ENCODE measurements at regions not wholly inside any gene's neighbourhood (a gene's known extent, or its start where the extent isn't known, plus 50 kb on each side); places are given as distances from the start of the nearest gene placed in this dataset.
A peak's percentile ranks its signal among the peaks of the same experiment; 100 is the strongest.
"Not testable (repeated sequence)": the region's sequence is repeated elsewhere in the genome, so short reads cannot be mapped to it uniquely, and the experiment has no call there.

DNA sequence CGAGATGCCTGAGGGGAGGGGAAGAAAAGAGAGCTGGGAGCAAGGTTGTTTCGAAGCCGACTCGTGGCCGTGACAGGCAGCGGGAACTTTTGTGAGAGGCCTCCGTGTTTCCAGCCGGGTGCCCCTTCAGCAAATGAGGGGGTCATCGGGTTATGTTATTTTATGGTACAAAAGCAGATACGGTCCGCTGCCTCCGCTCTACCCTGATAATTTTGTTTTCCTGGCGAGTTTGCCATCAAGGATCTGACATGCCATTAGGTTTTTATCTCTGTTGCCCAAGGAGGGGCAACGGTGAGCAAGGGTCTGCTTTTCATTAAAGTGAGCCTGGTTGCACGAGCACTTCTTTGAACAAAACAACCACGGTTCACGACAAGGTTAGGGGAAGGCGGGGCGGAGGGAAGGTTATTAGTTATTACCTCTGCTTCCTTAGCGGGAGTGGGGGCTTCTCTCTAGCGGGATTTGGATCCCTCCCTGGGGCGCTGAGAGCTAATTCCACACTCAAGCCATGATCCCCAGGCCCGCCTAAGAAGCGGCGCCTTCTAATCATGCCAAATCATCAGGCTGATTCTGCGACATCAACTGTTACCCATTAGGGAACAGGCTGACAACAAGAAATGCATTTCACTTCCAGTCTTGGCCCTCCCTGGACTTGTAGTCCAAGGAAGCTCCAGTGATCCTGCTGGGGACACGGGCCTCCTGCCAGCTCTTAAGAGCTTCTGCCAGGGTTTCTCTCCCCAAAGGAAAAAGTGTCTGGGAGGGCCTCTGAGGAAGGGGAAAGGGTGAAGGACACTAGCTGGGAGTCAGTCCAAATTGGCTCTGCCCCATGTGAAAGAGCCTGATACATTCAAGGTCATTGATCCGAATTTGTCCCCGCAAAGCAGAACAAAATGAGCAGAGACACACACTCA lies 617.7 kb downstream of the MID1IP1 start:
- no peak for DNase-seq

DNA sequence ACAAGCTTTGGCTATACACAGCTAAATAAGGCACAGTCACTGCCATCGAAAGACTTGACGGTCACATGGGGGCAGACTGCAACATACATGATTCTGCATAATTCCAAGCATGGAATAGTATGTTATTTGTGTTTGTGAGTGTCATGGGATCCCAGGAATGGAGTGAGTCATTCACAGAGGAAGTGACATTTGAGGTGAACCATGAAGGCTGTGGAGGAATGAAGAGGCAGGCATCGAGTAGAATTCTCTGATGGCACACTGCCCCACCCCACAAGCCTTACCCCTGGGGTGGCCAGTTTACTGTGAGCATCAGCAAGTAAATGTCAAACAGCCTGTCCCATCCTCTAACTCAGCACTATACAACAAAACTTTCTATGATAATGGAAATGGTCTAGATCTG lies 619.7 kb downstream of the MID1IP1 start:
- no peak for DNase-seq

DNA sequence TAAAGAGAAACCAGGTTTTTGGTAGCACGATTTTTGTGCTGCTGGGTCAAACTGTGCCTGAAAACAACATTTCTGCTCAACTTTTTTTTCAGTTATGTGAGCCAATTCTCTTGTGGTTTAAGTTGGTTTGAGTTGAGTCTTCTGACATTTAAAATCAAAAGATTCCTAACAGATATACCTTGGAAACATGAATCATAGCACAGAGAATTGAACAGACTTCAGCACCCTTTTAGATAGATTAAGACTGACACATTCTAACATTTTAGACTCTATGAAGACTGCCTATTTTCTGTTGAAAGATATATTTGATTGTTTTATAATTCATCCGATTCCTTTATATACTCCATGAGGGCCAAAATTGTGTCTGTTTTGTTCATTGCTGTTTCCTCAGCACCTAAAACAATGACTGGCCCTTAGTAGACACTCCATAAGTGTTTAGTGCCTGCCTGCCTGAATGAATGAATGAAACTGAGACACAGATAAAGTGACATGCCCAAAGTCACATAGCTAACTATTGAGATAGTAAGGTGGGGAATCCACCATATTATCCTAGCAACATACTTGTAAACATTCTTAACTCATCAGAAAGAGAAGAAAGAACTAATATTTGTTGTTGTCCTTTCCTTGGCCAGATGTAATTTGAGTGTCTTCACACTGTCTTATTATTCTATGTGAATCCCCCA lies 624.0 kb downstream of the MID1IP1 start:
- DNase-seq = no peak

DNA sequence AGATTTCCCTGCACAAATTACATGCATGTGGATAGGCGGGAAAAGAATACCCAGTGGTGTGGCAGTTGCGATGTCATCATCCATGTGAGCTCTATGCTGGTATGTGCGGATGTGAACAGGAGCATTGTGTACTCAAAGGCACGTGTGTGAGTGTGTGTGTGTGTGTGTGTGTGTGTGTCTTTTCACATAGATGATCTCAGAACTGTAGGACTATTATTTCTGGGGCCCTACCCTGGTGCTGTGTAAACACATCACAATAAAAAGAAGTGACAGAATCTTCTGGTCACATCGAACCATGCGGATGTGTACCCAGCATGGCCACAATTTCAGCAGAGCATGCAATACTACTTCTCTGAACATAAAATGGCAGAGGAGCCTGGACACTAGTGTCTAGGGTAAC lies 624.8 kb downstream of the MID1IP1 start:
- DNase-seq = no peak

DNA sequence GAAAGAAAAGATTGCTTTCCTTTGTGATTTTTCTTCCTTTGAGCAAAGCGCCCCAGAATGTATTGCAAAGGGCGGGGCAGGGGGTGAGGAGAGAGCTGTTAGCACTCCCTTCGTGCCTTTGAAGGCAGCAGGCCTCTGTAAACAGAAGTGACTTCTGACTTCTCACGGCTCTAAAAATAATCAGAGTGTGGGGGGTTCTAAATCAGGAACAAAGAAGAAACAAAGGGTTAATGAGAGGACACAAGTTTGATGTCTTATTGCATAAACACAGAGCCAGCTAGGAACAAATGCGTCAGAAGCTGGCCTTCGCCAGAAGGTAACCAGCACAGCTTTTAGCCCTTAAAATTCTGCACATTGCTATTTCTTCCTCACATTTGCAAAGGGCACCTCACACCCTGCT lies 626.2 kb downstream of the MID1IP1 start:
- DNase-seq = no peak

DNA sequence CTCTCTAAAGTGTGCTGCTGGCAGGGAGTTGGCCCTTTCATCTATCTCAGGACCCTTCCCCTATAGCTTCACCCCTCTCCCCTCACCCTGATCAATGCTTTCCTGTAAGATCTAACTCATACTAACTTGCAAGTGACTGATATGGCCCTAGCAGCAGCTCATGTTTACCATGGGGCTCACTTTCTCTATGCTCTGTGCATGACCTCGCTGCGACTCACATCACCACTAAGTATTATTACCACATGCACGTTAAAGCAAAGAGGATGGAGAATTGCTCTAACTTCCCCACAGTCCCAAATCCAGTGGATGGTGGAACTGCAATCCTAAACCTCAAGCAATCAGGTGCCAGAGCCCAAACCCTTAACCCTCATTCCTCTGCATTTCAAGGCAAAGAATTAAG lies 626.6 kb downstream of the MID1IP1 start:
- DNase-seq = no peak

DNA sequence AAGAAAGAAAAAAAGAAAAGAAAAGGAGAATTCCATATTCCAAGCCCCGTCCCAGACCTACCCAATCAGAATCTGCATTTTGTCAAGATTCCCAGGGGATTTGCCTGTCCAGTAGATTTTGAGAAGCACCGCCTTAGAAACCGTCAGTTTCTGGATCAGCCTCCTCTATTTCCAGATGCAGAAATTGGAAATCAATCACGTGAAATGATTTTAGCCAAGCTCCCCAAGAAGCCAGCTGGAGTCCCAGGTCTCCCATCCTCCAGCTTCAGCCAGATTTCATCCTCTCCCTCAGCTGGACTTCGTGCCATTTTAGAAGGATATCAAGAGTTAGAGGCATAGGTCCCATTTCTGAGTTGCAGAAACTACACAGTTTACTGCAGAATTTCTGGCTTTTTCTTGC lies 629.3 kb downstream of the MID1IP1 start:
- DNase-seq = no peak

DNA sequence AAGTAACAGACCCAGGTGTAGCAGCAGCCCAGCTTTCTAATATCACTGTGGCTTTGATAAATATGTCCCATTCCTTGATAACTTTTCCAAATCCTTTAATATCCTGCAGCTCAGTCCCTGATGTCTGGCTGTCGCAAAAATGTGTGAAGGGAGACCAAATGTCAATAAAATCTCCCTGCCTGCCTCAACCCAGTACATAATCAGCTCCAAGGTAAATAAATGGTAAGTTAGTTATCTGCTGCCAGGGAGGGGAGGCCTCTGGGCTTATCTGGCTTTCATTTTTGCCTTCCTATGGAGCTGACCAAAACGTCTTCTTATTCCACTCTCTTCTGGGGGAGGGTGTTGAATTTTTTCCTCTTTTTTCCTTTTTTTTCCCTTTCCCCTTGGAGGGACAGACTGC lies 630.6 kb downstream of the MID1IP1 start:
- DNase-seq = no peak

DNA sequence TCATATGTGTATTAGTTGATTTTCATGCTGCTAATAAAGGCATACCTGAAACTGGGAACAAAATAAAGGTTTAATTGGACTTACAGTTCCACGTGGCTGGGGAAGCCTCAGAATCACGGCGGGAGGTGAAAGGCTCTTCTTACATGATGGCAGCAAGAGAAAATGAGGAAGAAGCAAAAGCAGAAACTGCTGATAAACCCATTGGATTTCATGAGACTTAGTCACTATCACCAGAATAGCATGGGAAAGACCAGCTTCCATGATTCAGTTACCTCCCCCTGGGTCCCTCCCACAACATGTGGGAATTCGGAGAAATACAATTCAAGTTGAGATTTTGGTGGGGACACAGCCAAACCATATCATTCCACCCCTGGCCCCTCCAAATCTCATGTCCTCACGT lies 633.4 kb downstream of the MID1IP1 start:
- DNase-seq = not testable (repeated sequence)

DNA sequence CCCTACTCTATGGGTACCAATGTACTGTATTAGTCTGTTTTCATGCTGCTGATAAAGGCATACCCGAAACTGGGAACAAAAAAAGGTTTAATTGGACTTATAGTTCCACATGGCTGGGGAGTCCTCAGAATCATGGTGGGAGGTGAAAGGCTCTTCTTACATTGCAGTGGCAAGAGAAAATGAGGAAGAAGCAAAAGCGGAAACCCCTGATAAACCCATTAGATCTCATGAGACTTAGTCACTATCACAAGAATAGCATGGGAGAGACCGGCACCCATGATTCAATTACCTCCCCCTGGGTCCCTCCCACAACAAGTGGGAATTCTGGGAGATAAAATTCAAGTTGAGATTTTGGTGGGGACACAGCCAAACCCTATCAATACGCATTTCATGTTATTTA lies 635.3 kb downstream of the MID1IP1 start:
- DNase-seq = not testable (repeated sequence)

DNA sequence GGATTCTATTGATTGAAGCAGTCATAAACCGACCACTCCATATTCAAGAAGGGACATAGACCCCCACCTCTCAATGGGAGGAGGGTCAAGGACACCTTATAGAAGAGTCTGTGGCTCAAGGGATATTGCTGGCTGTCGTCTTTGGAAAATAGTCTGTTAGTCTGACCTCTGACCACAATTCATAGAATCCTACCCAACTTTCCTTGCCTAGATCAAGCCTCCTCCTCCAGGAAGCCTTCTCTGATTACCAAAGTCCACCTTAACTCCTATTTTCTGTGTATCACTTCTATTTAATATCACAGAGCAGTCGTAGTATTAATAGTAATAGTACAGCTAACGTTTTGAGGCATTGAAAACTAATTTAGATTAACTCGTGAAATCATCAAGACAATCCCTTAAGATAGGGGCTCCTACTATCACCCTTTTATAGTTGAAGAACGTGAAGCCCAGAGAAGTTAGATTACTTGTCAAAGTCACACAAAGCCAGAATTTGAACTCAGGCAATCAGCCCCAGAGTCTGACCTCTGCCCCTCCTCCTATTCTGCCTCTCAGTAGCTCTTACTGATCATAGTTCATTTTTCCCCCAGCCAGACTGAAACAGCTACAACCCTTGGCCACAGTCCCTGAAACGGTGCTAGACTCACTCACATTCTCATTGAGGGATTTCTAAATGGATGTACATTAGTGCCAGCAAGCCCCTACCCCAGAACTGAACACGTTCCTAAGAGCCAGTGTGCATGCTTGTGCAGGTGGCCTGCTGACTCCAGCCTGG lies 636.6 kb downstream of the MID1IP1 start:
- DNase-seq = no peak

DNA sequence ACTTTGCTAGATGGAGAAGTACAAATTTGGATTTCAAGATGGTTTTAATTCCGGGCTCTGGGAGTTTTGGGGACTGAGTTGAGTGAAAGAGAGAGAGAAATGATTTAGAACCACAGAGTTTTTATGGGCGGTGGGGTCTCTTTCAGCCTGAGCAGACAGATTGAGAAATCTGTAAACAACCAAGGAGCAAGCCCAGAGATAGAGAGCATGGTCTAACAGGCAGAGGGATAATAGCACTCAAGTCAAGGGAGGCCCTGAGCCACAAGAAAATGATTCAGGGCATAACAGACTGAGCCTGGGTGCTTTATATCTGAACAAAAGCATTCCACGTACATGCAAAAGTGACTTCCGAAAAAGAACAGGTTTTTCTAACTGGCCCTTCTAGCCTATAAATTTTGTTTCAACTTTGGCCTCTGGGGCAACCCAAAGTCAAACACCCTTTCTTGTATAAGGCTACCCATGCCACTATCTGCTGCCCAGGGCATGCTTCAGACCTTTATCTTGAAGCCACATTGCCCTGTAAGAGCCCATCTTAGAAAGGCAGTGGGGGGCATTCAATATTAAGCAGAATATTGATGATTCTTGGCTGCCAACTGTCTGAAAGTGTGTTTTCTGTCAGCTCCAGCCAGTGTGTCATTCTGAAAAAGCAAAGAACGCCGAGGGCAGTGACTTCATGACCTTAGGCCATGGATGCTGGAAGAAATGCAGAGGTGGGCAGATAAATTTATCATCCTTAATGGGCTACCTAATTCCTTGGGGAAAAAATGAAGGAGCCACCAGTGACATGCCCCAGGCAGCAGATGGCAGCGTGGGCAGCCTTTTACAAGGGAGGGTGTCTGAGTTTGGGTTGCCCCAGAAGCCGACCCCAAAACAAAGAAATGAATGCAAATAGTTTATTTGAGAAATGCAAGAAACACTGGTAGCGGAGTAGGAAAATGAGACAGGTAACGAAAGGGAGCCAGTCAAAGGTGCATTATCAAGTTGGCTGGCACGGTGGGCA lies 637.6 kb downstream of the MID1IP1 start:
- no peak for DNase-seq

DNA sequence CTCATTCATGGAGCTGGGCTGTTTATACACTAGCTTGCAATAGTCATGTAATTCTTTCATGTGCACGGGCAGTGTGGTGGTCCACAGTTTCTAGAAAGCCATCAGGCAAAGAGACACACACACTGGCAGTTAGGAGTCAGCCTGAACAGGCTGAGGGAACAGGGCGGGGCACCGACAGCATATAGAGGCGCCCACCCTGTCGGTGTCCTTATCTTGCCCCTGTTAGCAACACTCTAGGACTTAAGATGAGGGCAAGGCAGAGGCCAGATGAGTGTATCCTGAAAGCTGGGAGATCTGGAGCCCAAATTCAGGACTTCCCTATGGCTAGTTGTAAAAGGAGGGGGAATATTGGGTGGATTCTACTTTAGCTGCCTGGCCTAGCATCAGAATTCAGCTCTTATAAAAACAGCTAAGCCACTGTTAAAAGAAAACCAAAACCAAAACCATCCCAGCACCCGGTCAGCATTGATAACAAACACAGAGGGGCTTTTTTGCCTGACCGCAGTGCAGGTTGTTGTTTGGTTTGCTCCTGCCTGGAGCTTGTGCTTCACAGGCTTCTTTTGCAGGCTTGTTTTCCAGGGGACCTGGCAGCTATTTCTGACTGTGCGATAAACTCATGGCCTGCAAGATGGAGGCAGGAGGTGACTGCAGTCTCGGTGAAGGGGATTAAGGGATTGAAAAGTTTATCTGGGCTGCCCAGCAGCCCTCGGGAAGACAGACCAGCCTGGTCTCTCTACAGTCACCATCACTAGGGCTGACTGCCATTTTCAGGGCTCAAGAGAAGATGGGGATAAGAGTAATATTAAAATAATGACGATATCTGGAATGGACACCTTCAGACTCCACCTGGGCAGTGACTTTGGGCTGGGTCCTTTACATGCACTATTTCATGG lies 638.9 kb downstream of the MID1IP1 start:
- DNase-seq = peak; percentile 34

DNA sequence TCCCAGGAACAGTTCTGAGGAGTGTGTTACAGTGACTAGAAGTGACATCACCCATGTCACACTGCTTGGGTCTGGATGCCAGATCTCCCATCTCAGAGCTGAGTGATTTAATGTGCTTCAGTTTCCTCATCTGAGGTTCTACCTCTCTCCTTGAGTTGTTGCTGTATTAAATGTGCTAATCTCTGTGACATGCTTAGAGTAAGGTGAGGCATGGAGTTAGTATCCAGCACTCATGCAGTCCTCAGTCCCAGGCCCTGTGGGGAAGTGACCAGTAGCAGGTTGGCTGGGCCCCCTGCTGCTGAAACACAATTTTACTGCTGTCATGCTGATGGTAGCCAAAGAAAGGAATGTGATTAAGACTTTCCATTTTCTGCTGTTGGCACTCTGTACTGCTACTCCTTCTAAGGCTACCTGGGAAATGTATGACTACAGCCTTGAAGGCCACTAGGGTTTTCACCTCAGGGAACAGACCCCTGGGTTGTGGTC lies 639.6 kb downstream of the MID1IP1 start:
- DNase-seq = no peak

DNA sequence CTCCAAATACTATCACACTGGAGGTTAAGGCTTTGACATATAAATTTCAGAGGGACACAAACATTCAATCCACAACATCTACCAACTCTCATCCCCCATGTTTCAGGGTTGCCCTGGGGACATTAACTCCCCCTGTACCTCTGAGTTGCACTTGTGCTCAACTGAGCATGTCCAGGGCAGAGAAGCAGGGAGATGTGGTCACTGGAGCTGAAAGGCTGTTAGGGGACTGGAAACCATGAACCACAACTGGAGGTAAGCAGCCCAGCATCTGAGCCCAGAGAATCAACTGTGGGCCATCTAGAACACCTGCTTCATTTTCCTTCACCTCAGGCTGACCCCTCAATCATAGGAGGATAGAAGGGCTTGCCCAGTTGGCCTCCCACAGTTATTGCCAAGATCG lies 641.1 kb downstream of the MID1IP1 start:
- DNase-seq = no peak

DNA sequence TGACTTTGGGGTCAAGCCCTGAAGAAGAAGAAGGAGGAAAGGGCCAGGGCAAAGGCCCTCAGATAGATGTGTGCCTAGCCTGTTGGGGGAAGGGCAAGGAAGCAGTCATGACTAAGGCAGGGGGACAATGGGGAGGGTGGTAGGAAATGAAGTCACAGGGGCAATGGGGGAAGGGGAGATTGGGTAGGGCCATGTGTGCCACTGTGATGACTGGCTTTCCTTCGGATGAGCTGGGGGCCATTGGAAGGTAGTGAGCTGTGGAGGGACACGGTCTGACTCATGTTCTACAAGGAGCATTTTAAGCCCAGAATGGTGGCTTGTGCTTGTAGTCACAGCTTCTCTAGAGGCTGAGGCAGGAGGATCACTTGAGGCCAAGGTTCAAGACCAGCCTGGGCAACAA lies 642.0 kb downstream of the MID1IP1 start:
- no peak for DNase-seq

DNA sequence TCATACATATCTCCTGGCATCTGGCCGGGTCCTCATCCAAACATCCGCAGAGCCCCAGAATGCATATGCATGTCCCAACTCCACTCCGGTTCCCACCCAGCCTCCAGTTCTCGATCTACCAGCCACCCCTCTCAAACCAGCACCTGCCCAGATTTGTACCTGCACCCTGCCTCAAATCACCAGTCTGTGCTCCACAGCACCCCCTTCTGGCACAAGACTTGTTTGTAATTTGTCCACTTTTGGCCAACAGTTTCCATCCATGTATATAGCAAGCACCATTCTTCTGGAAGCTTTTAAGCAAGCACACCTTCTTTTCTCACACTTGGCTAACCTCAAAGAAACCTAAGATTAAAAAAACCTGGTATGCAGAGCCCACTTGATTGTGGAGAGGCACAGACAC lies 644.1 kb downstream of the MID1IP1 start:
- DNase-seq = peak; percentile 39

DNA sequence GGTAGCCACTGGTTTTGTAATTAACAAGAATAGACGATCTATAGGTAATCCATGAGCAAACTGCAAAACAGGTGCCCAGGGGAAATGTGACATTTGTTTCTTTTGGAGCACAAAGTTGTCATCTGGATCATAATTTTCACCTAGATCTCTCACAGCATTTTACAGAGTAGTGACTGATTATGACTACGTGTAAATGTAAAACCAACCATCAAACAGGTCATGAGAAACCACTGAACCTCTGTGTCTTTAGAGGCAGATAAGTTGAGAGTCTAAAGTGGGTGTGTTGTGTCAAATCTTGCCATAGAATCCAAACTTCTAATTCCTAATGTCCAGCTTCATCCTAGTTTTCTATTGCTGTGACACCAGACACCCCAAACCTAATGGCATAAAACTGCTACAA lies 648.1 kb downstream of the MID1IP1 start:
- no peak for DNase-seq

DNA sequence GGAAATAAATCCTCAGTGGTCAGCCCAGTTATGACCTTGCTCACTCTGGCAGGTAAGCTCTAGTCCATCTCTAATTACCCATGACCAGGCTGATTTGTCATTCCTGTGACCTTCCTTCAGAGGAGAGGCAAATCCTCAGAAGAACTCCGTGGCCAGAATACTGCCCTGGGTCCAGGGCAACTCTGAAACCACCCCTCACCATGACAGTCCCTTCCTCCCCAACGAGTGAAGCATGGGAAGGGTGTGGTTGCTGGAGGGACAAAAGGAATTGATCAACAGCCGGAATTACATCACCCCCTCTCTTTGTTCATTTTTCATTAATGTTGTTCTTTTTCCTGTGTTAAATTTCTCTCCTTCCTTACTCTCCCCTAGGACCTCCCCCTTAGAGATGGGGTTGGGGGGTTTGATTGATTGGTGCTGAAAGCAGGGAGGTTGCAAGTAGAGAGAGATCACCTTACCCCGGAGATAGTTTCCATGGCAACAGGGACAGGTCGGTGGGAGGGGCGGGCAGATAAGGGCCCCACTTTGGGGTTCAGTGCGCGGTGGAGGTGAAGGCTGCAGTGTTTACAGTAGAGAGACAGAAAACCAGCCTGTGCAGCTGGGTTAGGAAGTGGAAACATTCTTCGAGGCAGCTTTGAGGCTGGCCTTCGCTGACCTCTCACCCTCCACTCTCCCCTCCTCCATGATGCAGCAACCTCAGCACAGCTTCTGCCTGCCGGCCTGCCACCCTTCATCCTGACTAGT lies 647.4 kb downstream of the BCOR start:
- DNase-seq = peak; percentile 15

DNA sequence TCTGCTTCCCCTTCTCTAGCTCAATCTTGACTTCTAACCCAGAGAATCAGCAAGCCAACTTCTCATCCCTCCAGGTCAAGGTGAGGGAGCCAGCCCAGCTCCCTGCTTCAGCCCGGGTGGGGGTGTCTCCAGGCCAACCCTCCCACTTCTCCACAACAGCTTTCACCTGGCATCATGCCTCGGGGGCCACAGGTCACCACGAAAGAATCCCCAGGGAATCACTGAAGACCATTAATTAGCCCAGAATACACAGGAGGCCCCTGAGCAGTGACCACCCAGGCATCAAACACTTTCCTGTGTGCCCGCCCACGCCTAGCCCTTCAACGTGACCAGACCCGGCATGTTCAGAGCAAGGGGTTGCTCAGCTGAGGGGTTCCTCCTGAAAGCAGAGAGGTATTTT lies 646.7 kb downstream of the BCOR start:
- no peak for DNase-seq

Measured in CD4-positive, alpha-beta T cell treated with Interleukin-10 for 1 hour (primary cell).